Ovary (tissue), 3 donors: ENCODE measurements at regions not wholly inside any gene's neighbourhood (a gene's known extent, or its start where the extent isn't known, plus 50 kb on each side); places are given as distances from the start of the nearest gene placed in this dataset.

ENCODE experiments used
- CTCF ChIP-seq, 3 donors: fragments of 450-650 bp in 2 of 3; fragments of 200-600 bp in 1 of 3; IDR thresholded peaks; one replicate each; pipeline versions ENCODE4 v1.5.1 to v1.8.0; 2016 to 2022; ENCODE audit warnings: antibody characterized with exemption in 3 of 3, mild to moderate bottlenecking in 1 of 3
- POLR2A ChIP-seq: fragments of 450-650 bp; IDR thresholded peaks from one replicate; pipeline ENCODE4 v1.6.1; 2017; ENCODE audit warnings: antibody characterized with exemption, mild to moderate bottlenecking, moderate library complexity
- donor health status: DM: no; HTN: no; CAD: no.

- TF ChIP-seq CTCF (IDR thresholded peaks at IDR 0.05): no peak
- TF ChIP-seq POLR2A: no peak
Observed at GRCh38 chr1:38640371-38640770, 219.2 kb downstream of the RRAGC start.
